ENCODE measurements at regions not wholly inside any gene's neighbourhood (a gene's known extent, or its start where the extent isn't known, plus 50 kb on each side); places are given as distances from the start of the nearest gene placed in this dataset.

DNA sequence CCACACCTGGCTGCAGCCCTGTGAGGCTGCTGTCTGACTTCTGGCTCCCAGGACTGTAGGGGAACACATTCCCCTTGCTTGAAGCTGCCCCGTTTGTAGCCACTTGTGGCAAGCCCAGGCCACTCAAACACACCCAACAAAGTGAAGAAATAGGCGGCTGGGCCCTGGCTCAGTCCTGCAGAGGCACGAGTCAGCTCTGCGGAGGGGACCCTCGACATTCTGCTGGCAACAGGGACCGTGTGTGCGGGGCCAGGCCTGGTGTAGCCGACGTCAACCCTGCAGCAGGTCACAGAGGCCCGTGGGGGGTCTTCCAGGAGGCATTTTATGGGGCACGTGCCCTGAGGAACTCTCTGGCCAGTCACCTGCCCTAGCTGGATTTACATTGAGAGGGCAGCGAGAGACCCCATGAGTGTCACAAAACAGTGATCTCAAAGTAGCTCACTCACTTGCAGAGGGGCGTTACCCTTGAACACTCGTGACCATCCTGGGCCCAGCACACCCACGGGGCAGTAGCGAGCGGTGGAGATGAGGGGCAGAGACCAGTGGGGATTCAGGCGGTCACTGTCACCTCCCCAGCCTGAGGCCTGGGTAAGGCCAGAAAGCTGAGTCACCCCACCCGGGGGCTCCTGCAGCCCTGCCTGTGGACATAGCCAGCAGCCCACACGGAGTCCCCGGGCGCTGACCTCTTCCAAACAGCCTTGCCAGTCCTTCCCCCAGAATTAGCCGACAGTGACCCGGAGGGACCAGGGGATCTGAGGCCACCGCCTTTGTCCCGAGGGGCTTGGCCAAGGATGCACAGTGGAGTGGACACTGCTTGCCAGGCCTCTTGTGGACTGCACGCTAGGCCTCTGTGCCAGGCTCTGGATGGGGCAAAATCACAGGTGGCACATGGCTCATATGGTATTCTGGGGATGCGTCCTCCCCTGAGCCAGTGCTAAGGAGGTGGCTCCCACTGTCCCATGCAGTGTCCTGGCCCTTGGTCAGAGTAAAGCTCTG lies 139.5 kb downstream of the CTTN start:
- DNase-seq, result no peak

GRCh38 chr11:70538641-70539359 lies 140.5 kb downstream of the CTTN start:
- no peak for DNase-seq

DNA sequence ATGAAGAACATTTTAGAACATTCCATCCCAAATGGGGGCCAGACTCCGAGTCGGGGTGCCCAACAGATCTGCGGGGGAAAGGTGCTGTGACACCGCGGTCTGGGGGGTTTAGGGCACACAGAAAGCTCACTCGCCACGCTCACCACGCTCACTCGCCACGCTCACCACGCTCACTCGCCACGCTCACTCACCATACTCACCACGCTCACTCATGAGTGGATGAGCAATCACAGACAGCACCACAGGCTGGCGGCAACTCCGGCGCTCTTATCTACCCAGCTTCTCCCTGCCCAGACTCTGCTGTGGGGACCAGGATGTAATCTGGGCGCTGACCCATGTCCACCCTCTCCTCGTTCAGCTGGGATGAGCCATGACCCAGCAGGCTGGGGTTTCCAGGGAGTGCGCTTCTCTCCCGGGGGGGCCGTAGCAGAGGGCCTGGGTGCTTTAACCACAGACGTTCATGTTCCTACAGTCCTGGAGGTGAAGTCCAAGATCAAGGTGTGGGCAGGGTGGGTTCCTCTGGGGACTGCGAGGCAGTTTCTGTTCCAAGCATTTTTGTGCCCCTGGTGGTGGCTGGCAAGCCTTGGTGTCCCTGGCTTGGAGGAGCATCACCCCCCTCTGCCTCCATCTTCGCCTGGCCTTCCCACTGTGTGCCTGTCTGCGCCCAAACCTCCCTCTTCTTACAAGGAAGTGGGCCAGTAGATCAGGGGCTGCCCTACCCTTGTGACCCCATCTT lies 141.2 kb downstream of the CTTN start:
- DNase-seq, result no peak

DNA sequence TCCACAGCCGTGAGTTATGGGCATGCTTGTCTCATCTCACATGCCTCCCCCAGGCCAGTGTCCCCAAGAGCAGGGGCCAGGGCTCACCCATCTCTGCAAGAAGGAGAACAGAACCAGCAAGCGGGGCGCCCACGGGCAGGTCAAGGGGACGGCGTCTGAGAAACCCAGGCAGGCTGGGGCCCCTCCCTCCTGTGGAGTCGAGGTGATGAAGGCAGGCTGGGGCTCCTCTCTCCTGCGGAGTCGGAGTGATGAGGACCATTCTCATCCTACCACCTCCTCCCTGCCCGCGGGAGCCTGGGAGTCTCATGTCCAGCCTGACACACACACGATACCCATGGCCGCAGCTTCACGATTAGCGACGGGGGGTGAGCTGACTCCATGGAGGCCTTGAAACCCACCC lies 141.9 kb downstream of the CTTN start:
- DNase-seq, result no peak

DNA sequence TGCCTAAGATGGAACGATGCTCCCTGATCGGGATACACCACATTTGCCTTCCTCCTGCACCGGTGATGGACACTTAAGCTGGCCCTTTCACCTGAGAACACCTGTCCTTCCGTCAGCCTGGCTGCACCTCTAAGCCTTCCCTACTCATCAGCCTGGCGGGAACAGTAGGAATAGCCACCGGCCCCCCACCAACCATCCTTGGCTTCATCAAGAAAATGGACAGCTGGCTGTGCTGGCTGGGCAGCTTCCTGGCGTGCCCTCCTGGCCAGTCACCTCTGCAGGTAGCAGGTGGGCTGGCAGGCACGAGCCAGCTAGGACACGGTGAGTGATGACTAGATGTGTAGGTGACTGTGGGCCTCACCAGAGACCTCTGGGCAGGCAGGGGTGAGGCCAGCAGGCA lies 142.8 kb downstream of the CTTN start:
- DNase-seq, result no peak

DNA sequence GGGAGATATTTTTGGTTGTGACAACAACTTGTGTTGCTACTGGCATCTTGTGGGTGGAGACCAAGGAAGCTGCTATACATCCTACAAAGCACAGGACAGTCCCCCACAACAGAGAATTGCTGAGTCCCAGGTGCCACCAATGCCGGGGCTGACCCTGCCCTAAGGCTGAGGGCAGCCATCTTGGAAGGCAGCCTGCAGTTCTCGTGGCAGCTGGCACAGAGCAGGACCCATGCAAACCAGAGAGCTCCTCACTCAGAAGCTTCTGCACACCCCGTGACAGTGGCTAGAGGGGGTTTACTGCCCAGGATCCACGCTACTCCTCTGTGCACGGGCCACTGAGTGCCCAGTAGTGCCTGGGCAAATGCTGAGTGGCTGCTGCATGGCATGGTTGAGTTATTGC lies 143.4 kb downstream of the CTTN start:
- no peak for DNase-seq

DNA sequence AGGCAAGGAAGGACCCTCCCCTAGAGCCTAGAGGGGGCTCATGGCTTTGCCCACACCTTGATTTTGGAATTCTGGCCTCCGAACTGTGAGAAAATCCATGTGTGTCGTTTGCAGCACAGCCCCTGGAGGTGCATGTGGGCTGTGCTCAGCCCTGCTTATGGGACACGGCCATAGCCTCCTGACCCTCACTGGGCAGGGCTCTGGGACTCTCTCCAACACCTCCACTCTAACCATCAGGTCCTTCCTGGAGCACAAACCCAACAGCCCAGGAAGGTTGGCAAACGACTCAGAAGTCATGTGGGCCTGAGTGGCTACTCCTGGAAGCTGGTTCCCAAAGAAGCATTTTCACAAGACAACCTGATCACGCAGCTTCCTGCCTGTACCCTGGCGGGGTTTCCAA lies 144.1 kb downstream of the CTTN start:
- DNase-seq, result no peak

- no peak for DNase-seq
Observed at GRCh38 chr11:70542811-70543210, 144.5 kb downstream of the CTTN start.

DNA sequence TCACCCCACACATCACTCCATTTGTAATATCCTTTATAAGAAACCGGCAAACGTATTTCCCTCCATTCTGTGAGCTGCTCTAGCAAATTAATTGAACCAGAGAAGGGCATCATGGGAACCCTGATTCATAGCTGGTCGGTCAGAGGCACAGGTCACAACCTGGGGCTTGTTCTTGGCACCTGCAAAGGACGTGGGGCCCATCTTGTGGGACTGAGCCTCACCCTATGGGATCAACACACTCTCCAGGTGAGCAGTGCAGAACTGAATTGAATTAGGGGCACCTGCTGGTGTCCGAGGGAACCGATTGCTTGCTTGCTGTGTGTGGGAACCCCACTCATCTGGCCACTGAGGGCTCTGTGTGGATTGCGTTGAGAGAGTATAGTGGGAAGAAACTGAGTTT lies 145.3 kb downstream of the CTTN start:
- no peak for DNase-seq

GRCh38 chr11:70544067-70544773 lies 145.9 kb downstream of the CTTN start:
- DNase-seq, result no peak

- no peak for DNase-seq
Observed at GRCh38 chr11:70544774-70545609, 146.7 kb downstream of the CTTN start.

DNA sequence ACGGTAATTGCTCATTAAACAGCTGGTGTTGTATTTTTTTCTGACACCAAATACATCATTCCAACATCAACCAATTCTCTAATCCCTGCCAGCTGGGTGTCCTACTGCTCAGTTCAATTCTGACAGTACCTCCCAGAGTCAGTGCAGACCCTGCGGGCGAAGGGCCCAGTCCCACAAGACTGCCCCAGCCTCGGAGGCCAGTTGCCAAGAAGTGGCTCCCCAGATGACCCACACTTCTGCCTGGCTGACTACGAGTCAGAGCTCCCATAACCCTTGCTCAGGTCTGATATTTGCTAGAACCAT lies 147.2 kb downstream of the CTTN start:
- no peak for DNase-seq

- DNase-seq, result no peak
Observed at GRCh38 chr11:70546191-70546940, 148.0 kb downstream of the CTTN start.

GRCh38 chr11:70547386-70547785 lies 149.1 kb downstream of the CTTN start:
- no peak for DNase-seq

GRCh38 chr11:70547821-70548670 lies 149.7 kb downstream of the CTTN start:
- DNase-seq, result no peak

DNA sequence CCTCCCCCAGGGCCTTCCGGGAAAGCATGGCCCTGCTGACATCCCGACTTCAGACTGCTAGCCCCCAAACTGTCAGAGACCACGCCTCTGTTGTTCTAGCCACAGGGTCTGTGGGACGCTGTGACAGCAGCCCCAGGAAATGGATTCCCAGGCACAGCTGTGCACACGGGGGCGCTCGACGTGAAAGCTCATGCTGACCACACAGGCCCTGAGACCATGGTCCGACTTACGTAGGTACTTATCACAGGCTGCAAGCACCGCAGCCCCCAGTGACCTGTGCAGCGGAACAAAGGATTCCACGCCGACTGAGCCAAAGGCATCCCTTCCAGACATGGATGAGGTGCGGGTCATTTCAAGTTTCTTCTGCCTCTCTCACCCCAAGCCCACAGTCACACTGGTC lies 150.6 kb downstream of the CTTN start:
- DNase-seq, result no peak

GRCh38 chr11:70549386-70549785 lies 151.1 kb downstream of the CTTN start:
- no peak for DNase-seq

DNA sequence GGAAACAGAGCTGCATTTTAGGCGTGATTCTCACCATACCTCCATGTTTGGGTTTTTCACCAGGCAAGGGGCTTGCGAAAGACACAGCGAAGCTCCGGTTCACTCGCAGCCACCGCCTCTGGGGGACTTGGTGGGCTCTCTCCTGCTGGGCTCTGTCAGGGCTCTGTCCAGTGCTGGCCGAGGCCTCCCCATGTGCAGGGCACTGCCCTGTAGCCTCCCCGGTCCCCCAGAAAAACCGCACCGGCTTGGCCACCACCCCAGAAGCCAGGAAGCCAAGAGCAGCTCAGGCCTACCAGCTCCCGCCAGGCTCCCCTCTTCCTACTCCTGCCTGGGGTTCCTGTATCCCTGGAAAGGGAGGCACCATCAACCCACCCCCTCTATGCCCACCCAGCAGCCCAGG lies 151.5 kb downstream of the CTTN start:
- no peak for DNase-seq

DNA sequence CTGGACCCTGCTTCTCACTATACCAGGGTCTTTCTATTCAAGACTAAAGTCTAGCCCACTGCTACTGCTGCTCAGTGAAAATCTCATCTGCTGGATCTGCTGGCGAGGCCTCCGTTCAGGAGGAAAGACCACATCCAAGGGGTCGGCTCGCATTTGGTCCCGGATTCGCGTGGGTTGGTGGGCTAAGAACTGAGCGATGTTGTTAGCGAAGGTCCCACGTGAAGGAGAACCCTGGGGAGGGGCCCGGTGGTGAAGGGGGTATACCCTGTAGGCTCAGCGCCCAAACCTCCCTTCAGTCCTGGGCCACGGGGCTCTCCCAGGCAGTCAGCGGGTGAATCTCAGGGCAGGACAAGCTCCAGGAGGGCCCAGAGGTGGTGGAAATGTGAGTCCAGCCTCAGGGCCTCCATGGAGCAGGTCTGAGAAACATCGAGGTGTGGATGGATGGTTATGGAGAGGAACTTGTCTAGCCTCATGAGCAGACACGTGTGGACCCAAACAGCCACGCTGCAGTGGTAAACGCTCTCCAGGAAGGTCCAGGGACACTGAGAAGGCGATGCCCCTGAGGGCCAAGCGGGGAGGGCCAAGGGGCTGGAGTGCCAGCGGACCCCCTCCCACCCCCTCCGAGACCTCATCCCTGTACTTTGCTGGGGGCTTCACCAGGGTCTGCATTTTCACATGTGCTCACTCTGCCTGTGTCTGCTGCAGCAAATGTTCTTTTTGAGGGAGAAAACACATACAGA lies 152.3 kb downstream of the CTTN start:
- DNase-seq, result no peak
